ENCODE measurements at regions not wholly inside any gene's neighbourhood (a gene's known extent, or its start where the extent isn't known, plus 50 kb on each side); places are given as distances from the start of the nearest gene placed in this dataset.

GRCh38 chr12:107826276-107826675 is 51.8 kb downstream of the ASCL4 start:
- no peak overlapping the region for H3K27ac Mint-ChIP-seq
- peaks cover 25% of the 10 kb centered on the region for H3K27me3 Mint-ChIP-seq (ENCODE audit: low read depth)
- TF ChIP-seq CTCF (IDR thresholded peaks at IDR 0.05; ENCODE audit: unreplicated experiment in 3 of 3): no peak
- H3K9me3 Mint-ChIP-seq: peaks cover 49% of the 10 kb centered on the region
- H3K36me3 Mint-ChIP-seq (ENCODE audit: low read depth): no peaks in the 10 kb centered on the region
- no peaks in the 10 kb centered on the region for H3K4me1 Mint-ChIP-seq
- H3K4me3 Mint-ChIP-seq: no peak overlapping the region

GRCh38 chr12:107829271-107829670 is 54.8 kb downstream of the ASCL4 start:
- H3K27me3 Mint-ChIP-seq (ENCODE audit: low read depth): peaks cover 32% of the 10 kb centered on the region
- H3K9me3 Mint-ChIP-seq: peaks cover 42% of the 10 kb centered on the region

GRCh38 chr12:107832441-107832840 is 57.9 kb downstream of the ASCL4 start:
- Mint-ChIP-seq H3K4me3 (no peak overlapping the region), H3K4me1 (no peaks in the 10 kb centered on the region), H3K9me3 (peaks cover 11% of the 10 kb centered on the region), H3K36me3 (ENCODE audit: low read depth) (no peaks in the 10 kb centered on the region), H3K27me3 (ENCODE audit: low read depth) (peaks cover 50% of the 10 kb centered on the region), H3K27ac (no peak overlapping the region)
- TF ChIP-seq CTCF (IDR thresholded peaks at IDR 0.05; ENCODE audit: unreplicated experiment in 3 of 3): no peak

More at GRCh38 chr12:107829271-107829670, 54.8 kb downstream of the ASCL4 start:
- Mint-ChIP-seq H3K27ac (no peak overlapping the region), H3K36me3 (ENCODE audit: low read depth) (no peaks in the 10 kb centered on the region), H3K4me3 (no peak overlapping the region), H3K4me1 (no peaks in the 10 kb centered on the region)
- no peak for TF ChIP-seq CTCF (IDR thresholded peaks at IDR 0.05; ENCODE audit: unreplicated experiment in 3 of 3)

GRCh38 chr12:107840186-107840585 is 65.7 kb downstream of the ASCL4 start:
- Mint-ChIP-seq H3K9me3 (no peaks in the 10 kb centered on the region), H3K4me1 (peaks cover 4% of the 10 kb centered on the region), H3K36me3 (ENCODE audit: low read depth) (no peaks in the 10 kb centered on the region), H3K4me3 (no peak overlapping the region), H3K27ac (no peak overlapping the region), H3K27me3 (ENCODE audit: low read depth) (peaks cover 90% of the 10 kb centered on the region)
- TF ChIP-seq CTCF (IDR thresholded peaks at IDR 0.05; ENCODE audit: unreplicated experiment in 3 of 3): no peak

- peak overlapping the region; percentile 51 to 63 (median 54) for H3K4me3 Mint-ChIP-seq
- no peaks in the 10 kb centered on the region for H3K36me3 Mint-ChIP-seq (ENCODE audit: low read depth)
- no peak overlapping the region for H3K27ac Mint-ChIP-seq
- H3K9me3 Mint-ChIP-seq: no peaks in the 10 kb centered on the region
- peaks cover 4% of the 10 kb centered on the region for H3K4me1 Mint-ChIP-seq
- TF ChIP-seq CTCF (IDR thresholded peaks at IDR 0.05; ENCODE audit: unreplicated experiment in 3 of 3): no peak
- H3K27me3 Mint-ChIP-seq (ENCODE audit: low read depth): peaks cover 98% of the 10 kb centered on the region
Measured at GRCh38 chr12:107843351-107844311, 69.1 kb downstream of the ASCL4 start.

Measured in nephron (organoid).